ENCODE measurements at regions not wholly inside any gene's neighbourhood (a gene's known extent, or its start where the extent isn't known, plus 50 kb on each side); places are given as distances from the start of the nearest gene placed in this dataset.
"Not testable (repeated sequence)": the region's sequence is repeated elsewhere in the genome, so short reads cannot be mapped to it uniquely, and the experiment has no call there.

- no peak for TF ChIP-seq CTCF (IDR thresholded peaks at IDR 0.05; ENCODE audit: insufficient read depth, low read length, poor library complexity, severe bottlenecking)
- Histone ChIP-seq H3K36me3 (ENCODE audit: control insufficient read depth, insufficient read depth, low read length) (no peaks in the 10 kb centered on the region), H3K27me3 (ENCODE audit: control insufficient read depth, insufficient read depth, low read length) (no peaks in the 10 kb centered on the region), H3K4me3 (ENCODE audit: low read depth, low read length) (no peak overlapping the region)
- no peak for DNase-seq (ENCODE audit: low read depth)
These were observed 83.1 kb upstream of the VEPH1 start for GRCh38 chr3:157586293-157586692.

- H3K27me3 ChIP-seq (ENCODE audit: control insufficient read depth, insufficient read depth, low read length) = no peaks in the 10 kb centered on the region
- no peak for TF ChIP-seq CTCF (IDR thresholded peaks at IDR 0.05; ENCODE audit: insufficient read depth, low read length, poor library complexity, severe bottlenecking)
- no peaks in the 10 kb centered on the region for H3K36me3 ChIP-seq (ENCODE audit: control insufficient read depth, insufficient read depth, low read length)
- H3K4me3 ChIP-seq (ENCODE audit: low read depth, low read length) = no peak overlapping the region
- no peak for DNase-seq (ENCODE audit: low read depth)
These were observed 82.2 kb upstream of the VEPH1 start for GRCh38 chr3:157585386-157585785.

GRCh38 chr3:157582637-157582973, 79.4 kb upstream of the VEPH1 start:
- no peak for DNase-seq (ENCODE audit: low read depth)
- Histone ChIP-seq H3K27me3 (ENCODE audit: control insufficient read depth, insufficient read depth, low read length) (no peaks in the 10 kb centered on the region), H3K4me3 (ENCODE audit: low read depth, low read length) (no peak overlapping the region), H3K36me3 (ENCODE audit: control insufficient read depth, insufficient read depth, low read length) (no peaks in the 10 kb centered on the region)
- TF ChIP-seq CTCF (IDR thresholded peaks at IDR 0.05; ENCODE audit: insufficient read depth, low read length, poor library complexity, severe bottlenecking) = no peak

- not testable (repeated sequence) for H3K4me3 ChIP-seq (ENCODE audit: low read depth, low read length); H3K36me3 ChIP-seq (ENCODE audit: control insufficient read depth, insufficient read depth, low read length); H3K27me3 ChIP-seq (ENCODE audit: control insufficient read depth, insufficient read depth, low read length); DNase-seq (ENCODE audit: low read depth)
These were observed 78.9 kb upstream of the VEPH1 start for GRCh38 chr3:157581956-157582636.

GRCh38 chr3:157581371-157581770, 78.2 kb upstream of the VEPH1 start:
- H3K27me3 ChIP-seq (ENCODE audit: control insufficient read depth, insufficient read depth, low read length) = no peaks in the 10 kb centered on the region
- no peak for TF ChIP-seq CTCF (IDR thresholded peaks at IDR 0.05; ENCODE audit: insufficient read depth, low read length, poor library complexity, severe bottlenecking)
- DNase-seq (ENCODE audit: low read depth) = no peak
- H3K4me3 ChIP-seq (ENCODE audit: low read depth, low read length) = no peak overlapping the region
- H3K36me3 ChIP-seq (ENCODE audit: control insufficient read depth, insufficient read depth, low read length) = no peaks in the 10 kb centered on the region

GRCh38 chr3:157578181-157578580, 75.0 kb upstream of the VEPH1 start:
- no peak for TF ChIP-seq CTCF (IDR thresholded peaks at IDR 0.05; ENCODE audit: insufficient read depth, low read length, poor library complexity, severe bottlenecking)
- no peak overlapping the region for H3K4me3 ChIP-seq (ENCODE audit: low read depth, low read length)
- H3K27me3 ChIP-seq (ENCODE audit: control insufficient read depth, insufficient read depth, low read length) = no peaks in the 10 kb centered on the region
- no peak for DNase-seq (ENCODE audit: low read depth)
- no peaks in the 10 kb centered on the region for H3K36me3 ChIP-seq (ENCODE audit: control insufficient read depth, insufficient read depth, low read length)
